ENCODE measurements at regions not wholly inside any gene's neighbourhood (a gene's known extent, or its start where the extent isn't known, plus 50 kb on each side); places are given as distances from the start of the nearest gene placed in this dataset.
"Not testable (repeated sequence)": the region's sequence is repeated elsewhere in the genome, so short reads cannot be mapped to it uniquely, and the experiment has no call there.

GRCh38 chr4:188437535-188437934, 298.3 kb downstream of the TRIML1 start:
- no peak for DNase-seq (ENCODE audit: low read depth)

GRCh38 chr4:188438391-188438824, 299.2 kb downstream of the TRIML1 start:
- DNase-seq (ENCODE audit: low read depth), result not testable (repeated sequence)

- DNase-seq (ENCODE audit: low read depth), result no peak
Observed at GRCh38 chr4:188439641-188440311, 300.5 kb downstream of the TRIML1 start.

GRCh38 chr4:188444500-188444899, 305.3 kb downstream of the TRIML1 start:
- no peak for DNase-seq (ENCODE audit: low read depth)

- DNase-seq (ENCODE audit: low read depth), result not testable (repeated sequence)
Observed at GRCh38 chr4:188448996-188449395, 309.8 kb downstream of the TRIML1 start.

- DNase-seq (ENCODE audit: low read depth), result no peak
Observed at GRCh38 chr4:188450571-188450970, 311.3 kb downstream of the TRIML1 start.

GRCh38 chr4:188452097-188452496, 312.9 kb downstream of the TRIML1 start:
- DNase-seq (ENCODE audit: low read depth), result no peak

- no peak for DNase-seq (ENCODE audit: low read depth)
Observed at GRCh38 chr4:188454575-188454974, 315.3 kb downstream of the TRIML1 start.

GRCh38 chr4:188455062-188455752, 316.0 kb downstream of the TRIML1 start:
- no peak for DNase-seq (ENCODE audit: low read depth)

GRCh38 chr4:188459381-188459780, 320.1 kb downstream of the TRIML1 start:
- no peak for DNase-seq (ENCODE audit: low read depth)

- no peak for DNase-seq (ENCODE audit: low read depth)
Observed at GRCh38 chr4:188463909-188464308, 324.7 kb downstream of the TRIML1 start.

- no peak for DNase-seq (ENCODE audit: low read depth)
Observed at GRCh38 chr4:188466001-188466400, 326.8 kb downstream of the TRIML1 start.

GRCh38 chr4:188484256-188484655, 345.0 kb downstream of the TRIML1 start:
- DNase-seq (ENCODE audit: low read depth), result no peak

- no peak for DNase-seq (ENCODE audit: low read depth)
Observed at GRCh38 chr4:188485906-188486305, 346.7 kb downstream of the TRIML1 start.

- no peak for DNase-seq (ENCODE audit: low read depth)
Observed at GRCh38 chr4:188492886-188493285, 353.6 kb downstream of the TRIML1 start.

GRCh38 chr4:188495169-188495568, 355.9 kb downstream of the TRIML1 start:
- DNase-seq (ENCODE audit: low read depth), result no peak

GRCh38 chr4:188511431-188511830, 372.2 kb downstream of the TRIML1 start:
- no peak for DNase-seq (ENCODE audit: low read depth)

GRCh38 chr4:188532751-188533150, 393.5 kb downstream of the TRIML1 start:
- DNase-seq (ENCODE audit: low read depth), result no peak

- DNase-seq (ENCODE audit: low read depth), result no peak
Observed at GRCh38 chr4:188534297-188534696, 395.1 kb downstream of the TRIML1 start.

GRCh38 chr4:188534917-188535316, 395.7 kb downstream of the TRIML1 start:
- no peak for DNase-seq (ENCODE audit: low read depth)

- no peak for DNase-seq (ENCODE audit: low read depth)
Observed at GRCh38 chr4:188536826-188537225, 397.6 kb downstream of the TRIML1 start.

GRCh38 chr4:188550296-188550695, 411.1 kb downstream of the TRIML1 start:
- DNase-seq (ENCODE audit: low read depth), result no peak

- DNase-seq (ENCODE audit: low read depth), result no peak
Observed at GRCh38 chr4:188551156-188551555, 411.9 kb downstream of the TRIML1 start.

All from activated T-cell treated with anti-CD3 and anti-CD28 coated beads for 1 hour (primary cell).